ENCODE measurements at regions not wholly inside any gene's neighbourhood (a gene's known extent, or its start where the extent isn't known, plus 50 kb on each side); places are given as distances from the start of the nearest gene placed in this dataset.

DNA sequence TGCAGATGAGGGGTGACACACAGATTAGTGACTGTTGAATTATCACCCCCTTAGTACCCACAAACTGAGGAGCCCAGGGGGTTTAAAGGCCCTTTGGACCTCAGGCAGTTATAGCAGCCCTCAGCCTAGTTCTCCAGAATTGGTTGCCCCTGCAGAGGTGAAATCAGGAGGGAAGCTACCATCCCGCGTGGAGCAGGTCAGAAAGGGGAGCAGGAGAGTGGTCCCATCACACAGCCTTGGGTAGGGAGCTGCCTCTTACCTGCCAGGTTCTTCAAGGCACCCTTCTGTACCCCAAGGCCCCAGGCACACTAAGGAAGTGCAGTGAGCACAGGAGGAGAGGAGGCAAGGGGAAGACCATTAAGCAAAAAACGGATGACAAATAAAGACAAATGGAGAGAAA is 121.2 kb upstream of the TNR start:
- no peak for DNase-seq

DNA sequence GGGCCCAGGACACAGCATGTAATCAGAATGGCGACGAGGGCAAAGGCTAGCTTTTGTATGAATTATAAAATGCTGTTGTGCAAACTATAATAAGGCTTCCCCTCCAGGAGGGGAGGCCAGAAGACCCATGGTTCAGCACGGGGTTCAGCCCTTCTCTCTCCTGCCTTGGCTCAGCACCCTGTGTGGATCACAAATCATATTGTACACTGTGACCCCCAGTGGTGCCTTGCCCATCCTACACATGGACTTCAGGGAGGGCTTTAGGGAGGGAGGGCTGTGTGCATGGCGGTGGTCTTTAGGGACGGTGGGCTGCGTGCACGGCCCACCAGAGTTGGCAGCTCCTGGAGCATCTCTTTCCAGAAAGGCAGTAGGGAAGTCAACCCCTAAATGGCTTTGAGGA is 120.8 kb upstream of the TNR start:
- DNase-seq: no peak

DNA sequence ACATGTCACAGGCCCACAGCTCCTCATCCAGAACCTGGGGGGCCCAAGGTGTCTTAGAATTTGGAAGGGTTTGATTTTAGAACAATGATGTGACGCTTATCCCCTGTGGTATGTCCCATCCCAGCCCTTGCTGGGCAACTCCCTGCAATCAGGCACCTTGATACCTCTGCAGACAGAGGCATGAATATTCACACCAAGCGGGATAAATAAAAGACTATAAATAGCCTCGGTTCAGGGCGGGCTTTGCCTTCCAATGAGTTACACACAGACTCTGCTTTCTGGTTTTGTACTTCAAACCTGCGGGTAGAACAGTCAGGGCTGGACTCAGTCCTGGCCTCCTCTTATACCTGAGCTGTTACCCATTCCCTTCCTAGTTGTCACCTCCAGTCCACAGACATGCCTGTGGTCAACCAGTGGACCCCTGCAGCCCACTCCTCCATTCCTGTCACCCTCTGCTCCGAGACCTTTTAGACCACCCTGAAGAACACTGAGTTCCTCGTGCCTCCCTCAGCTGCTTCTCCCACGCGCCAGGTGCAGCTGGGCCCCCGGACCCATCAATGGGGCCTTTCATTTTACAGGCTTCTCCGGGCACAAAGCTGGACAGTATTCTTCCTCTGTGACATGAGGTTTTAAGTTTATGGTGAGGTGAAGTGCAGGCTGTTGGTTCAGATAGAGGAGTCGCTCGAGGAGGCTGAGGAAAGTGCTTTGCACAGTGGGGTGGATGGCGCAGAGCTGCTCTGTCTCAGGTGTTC is 120.1 kb upstream of the TNR start:
- DNase-seq: no peak

DNA sequence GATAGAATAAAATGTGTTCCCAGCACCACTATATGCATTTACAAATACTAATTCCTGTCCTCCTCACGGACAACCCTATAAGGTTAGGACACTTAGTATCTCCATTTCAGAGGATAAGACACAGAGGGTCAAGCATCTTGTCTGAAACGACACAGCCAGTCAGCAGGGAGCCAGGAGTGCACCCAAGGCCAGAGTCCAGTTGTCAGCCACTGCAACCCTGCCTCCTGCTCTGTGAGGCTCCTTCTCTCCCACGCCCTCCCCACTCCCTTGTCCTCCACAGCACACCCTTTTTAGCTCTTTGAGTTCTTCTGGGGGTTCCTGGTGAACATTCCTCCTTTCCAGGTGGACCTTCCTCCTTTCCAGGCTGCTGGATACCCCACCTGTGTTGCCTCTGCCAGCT is 119.0 kb upstream of the TNR start:
- no peak for DNase-seq

DNA sequence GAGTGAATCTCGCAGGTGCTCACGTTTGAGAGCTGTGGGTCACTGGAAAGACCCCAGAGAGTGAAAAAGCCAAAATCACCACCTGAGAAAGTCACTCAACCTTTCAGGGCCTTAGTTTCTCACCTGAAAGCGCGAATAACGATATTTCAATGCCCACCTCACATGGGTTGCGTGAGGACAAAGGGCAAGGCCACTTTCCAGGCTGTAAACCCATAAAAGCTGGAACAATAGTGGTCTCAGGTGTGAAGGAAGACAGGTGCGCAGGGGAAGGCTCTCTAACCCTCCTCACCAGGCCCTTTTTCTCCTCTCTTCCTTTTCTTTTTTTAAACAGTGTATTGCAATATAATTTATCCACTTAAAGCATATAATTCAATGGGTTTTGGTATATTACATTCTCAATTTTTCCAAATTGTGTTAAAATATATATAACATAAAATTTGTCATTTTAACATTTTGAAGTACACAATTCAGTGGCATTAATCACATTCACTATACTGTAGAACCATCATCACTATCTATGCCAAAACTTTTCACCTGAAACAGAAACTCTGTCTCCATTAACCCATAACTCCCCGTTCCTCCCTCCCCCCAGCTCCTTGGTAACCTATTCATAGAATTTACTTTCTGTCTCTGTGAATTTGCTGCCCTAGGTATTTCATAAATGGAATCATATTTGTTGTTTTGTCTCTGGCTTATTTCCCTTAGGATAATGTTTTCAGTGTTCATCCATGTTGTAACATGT is 118.4 kb upstream of the TNR start:
- DNase-seq: no peak

DNA sequence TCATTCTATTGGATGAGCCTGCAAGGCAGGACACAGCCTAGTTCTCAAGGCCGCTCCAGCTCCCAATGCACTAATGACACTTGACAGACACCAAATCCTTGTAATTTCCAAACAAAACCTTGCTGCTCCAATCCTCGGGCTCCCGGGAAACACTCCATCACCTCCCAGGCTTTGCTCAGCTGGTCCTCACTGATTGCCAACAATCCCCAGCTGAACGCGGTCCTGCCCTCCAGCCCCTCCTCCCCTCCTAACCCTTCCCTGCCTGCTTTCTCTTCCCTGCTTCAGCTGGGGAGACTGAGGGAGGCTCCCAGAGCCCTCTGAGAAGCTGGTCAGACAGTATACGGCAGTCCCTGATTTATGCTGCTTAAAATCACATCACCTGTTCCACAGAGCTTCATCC is 114.4 kb upstream of the TNR start:
- no peak for DNase-seq

DNA sequence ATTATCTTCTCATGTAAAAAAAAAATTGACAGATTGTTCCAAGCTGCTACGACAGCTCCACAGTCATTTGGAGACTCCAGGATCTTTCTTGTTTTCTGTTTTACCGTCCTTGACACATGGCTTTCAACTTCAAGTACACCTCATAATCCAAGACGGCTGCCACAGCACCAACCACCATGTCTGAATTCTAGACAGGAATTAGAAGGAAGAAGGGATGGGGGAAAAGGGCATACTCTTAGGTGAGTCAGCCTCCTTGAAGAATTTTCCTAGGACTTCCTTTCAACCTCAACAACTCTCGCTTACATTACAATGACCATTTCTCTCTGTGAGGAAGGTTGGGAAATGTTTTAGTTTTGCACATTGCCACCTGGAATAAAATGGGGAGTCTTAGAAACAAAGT is 110.3 kb upstream of the TNR start:
- no peak for DNase-seq

DNA sequence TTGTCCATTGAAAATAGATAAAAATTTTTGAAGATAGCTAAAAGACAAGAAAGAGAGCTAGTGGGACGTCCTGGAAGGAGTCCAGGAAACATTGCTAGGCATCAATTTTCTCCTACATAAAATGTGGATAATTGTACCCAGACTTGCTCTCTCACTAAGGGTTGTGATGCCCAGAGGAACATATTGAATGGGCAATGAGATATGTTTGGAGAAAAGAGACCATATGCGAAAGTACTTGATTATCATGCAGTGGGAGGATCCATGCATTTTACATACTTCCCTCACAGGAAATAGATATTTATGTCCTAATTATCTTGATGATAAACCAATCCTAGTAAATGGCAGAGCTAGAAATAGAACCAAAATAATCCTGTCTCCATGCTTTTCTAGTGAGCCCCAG is 108.4 kb upstream of the TNR start:
- DNase-seq: no peak

DNA sequence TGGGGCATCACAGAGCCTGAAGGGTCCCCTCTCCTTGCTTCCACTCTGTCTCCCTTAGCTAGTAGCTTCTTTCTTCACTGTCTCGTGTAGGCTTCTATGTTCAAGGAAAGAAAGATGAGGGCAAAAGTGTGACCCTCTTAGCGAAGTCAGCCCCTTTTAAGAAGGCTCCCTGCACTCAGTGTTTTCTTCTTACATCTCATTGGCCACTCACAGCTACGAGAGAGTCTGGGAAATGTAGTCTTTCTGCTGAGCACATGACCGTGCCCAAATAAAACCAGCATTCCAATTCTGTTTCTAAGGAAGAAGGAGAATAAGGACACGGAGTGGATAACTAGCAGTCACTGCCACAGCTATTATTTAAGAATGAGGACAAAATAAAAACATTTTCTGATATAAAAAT is 104.9 kb upstream of the TNR start:
- no peak for DNase-seq

DNA sequence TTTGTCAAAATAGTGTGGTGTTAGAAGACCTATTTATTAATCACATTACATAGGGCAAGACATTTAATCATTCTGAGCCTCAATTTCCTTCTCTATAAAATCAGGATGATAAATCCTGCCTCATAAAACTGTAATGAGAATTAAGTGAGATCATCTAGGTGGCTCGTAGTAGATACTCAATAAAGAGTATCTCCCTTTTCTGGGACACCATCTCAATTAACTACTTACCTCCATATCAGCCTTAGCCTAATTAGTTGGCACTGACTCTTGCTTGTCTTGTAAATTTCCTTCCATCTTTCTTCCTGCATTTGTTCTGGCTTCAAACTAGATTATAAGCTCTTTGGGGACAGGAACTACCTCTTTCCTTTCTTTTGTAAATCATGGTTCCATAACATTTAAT is 102.6 kb upstream of the TNR start:
- DNase-seq: no peak

DNA sequence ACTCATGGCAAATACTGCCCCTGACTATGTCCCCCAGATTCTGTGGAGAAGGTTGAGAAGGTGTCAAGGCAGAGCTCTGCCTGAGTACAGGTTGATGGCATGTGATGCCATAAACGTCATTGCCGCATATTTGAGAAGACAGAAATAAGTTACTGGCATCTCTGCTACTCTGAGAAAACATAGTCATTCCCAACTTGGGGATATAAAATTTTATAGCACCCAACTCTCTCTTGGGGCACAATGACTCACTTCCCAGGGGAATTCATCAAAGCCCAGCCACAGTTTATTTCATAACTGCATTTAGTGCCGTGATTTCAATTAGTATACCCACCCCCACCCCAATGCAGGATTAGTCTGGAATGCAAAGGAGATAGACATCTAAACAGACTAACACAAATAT is 101.9 kb upstream of the TNR start:
- no peak for DNase-seq

DNA sequence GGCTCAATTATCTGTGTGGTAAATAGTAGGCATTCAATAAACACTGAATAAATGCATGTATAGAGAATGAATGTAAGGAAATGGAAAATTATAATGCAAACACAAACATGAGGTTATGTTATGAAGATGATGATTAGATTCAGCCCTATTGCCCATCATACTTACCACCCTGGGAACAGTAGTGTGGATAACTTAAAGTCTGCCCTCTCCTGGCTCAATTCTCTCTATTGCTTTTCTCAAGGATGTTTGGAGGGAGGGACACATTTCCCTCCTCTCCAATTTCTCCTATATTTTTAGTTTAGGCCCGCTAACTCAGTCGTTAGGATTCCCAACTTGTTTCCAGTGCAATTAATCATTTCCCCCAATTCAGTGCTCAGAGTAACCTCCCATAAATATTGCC is 101.5 kb upstream of the TNR start:
- no peak for DNase-seq

DNA sequence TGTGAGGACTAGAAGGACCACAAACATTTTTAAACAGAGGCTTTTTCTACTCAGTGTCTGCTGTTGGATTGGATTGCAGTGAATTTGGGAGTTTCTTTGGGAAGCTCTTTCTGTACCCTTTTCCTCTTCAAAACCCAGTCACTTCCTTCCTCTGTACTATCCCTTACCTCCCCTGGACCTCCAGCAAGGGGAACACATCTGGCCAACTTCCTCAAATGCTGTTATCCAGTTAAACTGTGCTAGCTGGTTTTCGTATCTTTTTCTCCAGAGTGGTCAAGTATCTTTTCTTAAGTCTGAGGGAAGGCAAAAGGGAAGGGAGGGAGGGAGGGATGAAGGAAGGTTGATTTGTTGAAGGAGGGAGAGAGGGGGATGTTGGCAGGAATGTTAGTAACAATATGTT is 99.2 kb upstream of the TNR start:
- DNase-seq: no peak

DNA sequence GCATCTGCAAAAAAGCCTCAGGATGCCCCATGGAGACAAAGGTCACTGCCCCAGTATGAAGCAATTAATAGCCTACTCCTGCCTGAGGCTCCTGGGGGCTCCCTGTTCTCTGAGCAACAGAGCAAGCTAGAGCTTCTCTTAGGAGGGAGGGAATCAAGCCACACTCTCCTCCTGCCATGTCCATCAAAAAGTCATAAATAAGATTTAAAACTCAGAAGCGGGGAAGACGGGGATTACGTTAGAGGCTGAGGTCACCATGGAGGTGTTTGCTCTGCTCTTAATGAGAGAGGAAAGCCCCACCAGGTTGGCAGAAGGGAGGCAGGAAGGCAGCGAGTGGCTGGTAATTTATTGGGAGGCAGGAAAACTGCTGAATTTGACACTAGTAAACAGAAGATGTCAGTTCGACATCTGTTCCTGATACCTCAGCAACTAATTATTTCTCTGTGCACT is 98.4 kb upstream of the TNR start:
- DNase-seq: no peak

DNA sequence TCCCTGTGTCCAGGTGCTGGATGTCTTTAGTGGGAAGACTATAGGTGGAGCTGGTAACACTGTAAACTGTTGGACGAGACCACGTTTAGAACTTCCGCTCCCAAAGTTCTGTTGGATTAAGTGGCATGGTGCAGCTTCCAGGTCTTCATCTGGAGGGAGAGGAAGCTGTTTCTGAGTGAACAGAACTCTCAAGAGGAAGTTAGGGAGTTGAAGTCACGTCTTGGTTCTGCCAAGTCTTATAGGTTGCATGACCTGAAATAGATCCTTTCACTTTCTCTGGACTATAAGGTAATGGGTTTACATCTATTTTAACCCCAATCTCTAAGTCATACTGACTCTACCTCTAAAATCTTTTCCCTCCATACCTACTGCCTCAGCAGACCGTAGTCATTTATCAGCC is 97.4 kb upstream of the TNR start:
- DNase-seq: no peak

DNA sequence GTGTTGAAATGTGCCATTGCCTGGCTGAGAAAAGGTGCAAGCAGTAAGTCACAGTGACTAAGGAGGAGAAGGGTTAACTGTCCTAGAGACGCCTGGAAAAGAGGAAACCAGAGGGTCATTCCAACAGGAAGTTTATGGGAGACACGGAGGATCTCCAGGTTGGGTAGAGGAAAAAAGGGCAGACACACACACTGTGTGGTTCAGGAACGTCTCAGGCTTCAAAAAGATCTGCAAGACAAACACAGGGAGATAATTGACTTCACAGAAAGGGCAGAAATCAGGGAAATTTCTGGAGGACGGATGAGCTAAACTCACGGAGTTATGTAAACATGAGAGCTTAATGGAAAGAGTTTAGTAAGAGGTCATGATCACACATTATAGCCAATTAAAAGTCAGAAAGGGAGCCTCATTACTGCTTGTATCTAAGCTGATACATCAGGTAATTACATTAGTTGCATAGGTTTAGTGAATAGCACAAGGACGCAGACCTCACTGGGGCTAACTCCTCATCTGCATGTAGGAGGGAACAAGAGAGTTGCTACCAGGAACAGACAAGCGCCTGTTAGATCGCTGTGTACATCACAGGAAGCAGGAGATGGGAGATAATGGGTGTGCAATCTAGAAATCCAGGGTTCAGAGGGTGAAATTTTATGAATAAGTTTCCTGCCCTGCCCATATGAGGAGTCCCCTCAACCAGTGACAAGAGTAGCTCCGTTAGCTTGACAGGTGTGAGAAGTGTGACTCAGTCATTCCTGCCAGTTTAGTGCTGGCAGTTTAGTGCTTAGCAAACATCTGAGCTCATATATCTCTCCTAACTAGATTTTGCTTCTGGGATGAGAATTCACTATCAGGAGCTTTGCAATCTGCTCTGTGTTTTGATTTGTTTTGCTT is 96.6 kb upstream of the TNR start:
- no peak for DNase-seq

DNA sequence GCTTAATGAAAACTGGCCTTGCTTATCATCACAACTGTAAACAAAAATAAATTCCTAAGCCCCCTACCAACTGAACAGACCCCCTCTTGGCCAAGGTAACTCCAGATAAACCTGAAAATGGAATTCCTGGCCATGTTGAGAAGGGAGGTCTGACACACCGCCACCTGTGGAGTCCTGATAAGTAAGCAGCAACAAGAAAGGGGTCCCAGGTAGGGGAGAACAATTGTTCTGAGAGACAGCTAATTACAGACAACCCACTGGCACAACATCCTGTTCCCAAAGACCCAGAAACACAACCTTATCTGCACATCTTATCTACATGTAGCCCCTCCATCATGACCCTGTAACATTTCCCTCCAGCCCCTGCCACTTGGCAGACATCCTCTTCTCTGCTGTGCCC is 91.2 kb upstream of the TNR start:
- DNase-seq: no peak

DNA sequence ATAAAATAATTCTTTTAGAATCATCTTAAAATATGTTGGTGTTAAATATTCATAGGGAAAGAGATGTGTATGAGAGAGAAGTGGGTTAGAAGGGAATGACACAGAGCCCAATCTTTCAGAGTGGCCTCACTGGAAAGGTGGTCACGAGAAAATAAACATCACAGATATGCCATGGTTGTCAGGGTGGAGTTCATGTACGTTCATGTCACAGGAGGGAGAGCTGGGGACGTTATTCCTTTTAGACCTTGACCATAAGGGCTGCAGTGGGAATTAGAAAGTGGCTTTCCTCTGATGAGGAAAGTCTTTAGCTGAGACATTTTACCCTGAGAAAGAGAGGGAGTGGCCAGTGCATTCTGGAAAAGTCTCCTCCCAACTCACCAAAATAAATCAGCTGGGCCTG is 90.6 kb upstream of the TNR start:
- no peak for DNase-seq

DNA sequence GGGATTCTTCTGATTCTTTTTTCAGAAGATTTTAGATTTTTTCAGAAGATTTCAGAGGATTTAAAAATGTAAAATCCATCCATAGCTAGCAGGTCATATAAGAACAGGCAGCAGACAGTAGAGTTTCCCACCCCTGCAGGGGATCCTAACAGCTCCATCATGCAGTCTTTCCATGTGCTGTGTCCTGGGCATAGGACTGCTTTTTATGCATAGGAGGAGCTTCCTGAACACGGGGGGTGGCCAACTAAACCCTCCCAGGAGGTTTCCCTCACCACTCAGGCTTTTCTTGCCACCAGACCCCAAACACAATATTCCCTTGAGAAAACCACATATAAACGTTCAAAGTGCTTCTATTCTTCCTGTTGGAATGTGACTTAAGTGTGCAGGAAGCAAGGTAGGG is 90.1 kb upstream of the TNR start:
- DNase-seq: no peak

DNA sequence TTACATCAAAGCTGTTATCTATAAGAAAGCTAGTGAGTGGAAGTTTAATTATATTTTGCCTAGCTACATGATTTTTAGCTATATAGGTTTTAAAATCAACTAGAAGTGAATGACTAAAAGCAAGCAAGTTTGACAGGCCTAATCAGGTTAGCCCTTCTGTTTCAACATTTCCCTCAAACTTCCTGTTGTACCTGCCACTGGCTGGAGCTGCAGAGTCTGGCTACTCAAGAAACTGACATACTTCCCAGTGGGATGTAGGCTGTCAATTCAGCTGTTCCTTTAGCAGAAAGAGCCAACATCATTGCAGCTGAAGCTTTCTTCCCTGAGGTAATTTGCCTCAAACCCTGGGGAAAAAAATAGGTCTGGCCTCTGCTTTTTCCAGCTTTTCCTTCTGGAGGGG is 87.1 kb upstream of the TNR start:
- DNase-seq: no peak

DNA sequence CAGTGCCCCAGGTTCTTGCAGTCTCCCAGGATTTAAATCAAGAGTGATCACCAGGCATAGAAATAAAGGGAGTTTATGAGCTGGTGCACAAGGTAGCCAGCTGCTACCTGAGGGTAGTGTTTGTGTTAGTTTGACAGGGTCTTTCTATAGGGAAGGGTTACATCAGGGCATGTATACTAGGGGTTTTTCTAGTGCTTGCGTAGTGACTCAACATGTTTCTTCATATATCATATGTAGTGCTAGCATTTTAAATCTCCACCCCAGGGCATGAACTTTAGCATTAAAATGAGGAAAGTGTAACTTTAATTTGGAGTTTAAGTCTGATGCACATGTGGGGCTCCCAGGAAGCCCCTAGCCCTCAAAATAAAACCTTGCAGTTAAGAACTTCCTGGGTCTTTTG is 86.5 kb upstream of the TNR start:
- no peak for DNase-seq

DNA sequence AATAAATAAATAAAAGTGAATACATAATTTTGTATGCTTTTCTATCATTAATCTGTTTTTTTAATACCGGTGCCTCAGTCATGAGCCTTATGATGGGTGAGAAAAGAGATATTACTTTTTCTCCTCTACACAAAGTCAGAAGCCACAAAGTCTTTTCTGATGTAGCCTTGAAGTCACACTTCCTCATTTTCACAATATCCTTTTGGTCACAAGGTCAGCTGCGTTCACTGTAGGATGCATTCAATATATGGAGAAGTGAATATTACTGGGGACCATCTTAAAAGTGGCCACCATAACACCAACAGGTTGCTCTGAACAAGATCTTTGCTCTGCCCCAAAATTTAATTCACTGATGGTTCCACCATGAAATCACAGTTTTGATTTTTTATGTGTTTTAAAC is 83.3 kb upstream of the TNR start:
- no peak for DNase-seq

DNA sequence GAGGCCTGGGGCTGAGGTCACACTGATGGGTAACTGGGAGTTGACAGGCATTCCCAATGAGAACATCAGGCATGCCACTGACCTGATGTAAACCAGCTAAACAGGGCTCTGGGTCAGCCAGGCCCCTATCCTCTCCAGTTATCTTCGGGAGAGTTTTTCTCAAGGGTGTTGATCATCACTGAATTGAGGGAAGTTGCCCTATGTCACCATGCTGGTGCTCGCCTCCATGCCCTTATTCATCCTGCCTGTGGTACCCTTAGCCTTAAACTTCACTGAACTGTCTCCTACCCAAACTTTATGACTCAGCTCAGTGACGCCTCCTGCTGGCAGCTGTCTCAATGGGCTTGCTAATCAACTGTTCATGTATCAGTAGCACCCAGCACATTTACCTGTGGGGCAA is 80.7 kb upstream of the TNR start:
- DNase-seq: no peak

DNA sequence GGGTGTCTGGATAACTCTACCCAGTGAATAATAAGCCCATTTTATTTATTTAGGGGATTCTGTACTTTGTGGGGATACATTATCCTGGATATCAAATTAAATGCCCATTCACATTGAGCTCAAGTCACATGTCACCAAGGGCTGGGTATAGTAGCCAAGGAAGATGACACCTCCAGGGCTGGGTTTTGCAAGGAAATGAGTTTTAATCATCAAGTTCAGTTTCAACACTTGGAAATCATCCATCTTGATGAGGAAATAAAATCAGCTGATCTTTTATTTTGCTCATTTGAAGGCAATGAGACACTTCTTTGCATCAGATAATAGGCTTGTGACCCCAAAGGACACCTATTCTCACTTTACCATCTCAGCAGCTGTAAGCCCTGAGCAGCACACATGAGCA is 80.0 kb upstream of the TNR start:
- no peak for DNase-seq

Data from activated T-cell treated with anti-CD3 and anti-CD28 coated beads, Interleukin-2, amount 50 U/mL, for 1 hour (primary cell).